OCI-LY1 (cell line): ENCODE measurements at regions not wholly inside any gene's neighbourhood (a gene's known extent, or its start where the extent isn't known, plus 50 kb on each side); places are given as distances from the start of the nearest gene placed in this dataset.

Source experiments
- EZH2 ChIP-seq: fragments of 200-600 bp; sonication (generic), shearing (Covaris generic); IDR thresholded peaks from 2 replicates; pipeline ENCODE4 v1.8.0; 2017; ENCODE audit warnings: borderline replicate concordance, mixed run types, mild to moderate bottlenecking, antibody characterized with exemption, low read length, moderate library complexity, mixed read lengths
- TF ChIP-seq, protein P1 (sequence below): fragments of 200-600 bp; sonication (generic), shearing (Covaris generic); IDR thresholded peaks from 2 replicates; pipeline ENCODE4 v1.5.1; 2017; ENCODE audit warnings: mild to moderate bottlenecking, antibody characterized with exemption, low read length, moderate library complexity, mixed read lengths

DNA sequence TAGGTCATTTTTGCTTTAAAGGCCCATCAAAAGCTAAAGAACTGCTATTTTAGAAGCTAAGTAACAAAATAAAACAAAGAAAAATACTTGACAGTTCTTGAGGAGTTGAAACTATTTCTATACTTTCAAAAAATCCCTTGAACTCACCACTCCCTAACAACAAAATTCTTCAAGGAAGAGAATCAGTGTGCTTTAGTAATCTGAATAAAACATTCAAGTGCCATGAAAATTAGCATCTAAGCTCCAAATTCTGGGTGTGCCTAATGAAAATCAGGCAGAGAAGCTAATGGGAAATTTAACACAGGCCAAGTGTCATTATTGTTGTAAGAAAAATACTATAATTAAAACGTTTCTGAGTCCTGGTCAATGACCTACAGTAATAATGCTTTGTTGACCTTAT lies 456.3 kb downstream of the ZEB2 start:
- TF ChIP-seq, protein P1, sequence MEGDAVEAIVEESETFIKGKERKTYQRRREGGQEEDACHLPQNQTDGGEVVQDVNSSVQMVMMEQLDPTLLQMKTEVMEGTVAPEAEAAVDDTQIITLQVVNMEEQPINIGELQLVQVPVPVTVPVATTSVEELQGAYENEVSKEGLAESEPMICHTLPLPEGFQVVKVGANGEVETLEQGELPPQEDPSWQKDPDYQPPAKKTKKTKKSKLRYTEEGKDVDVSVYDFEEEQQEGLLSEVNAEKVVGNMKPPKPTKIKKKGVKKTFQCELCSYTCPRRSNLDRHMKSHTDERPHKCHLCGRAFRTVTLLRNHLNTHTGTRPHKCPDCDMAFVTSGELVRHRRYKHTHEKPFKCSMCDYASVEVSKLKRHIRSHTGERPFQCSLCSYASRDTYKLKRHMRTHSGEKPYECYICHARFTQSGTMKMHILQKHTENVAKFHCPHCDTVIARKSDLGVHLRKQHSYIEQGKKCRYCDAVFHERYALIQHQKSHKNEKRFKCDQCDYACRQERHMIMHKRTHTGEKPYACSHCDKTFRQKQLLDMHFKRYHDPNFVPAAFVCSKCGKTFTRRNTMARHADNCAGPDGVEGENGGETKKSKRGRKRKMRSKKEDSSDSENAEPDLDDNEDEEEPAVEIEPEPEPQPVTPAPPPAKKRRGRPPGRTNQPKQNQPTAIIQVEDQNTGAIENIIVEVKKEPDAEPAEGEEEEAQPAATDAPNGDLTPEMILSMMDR = no peak
- no peak for TF ChIP-seq EZH2
